ENCODE measurements at regions not wholly inside any gene's neighbourhood (a gene's known extent, or its start where the extent isn't known, plus 50 kb on each side); places are given as distances from the start of the nearest gene placed in this dataset.

DNA sequence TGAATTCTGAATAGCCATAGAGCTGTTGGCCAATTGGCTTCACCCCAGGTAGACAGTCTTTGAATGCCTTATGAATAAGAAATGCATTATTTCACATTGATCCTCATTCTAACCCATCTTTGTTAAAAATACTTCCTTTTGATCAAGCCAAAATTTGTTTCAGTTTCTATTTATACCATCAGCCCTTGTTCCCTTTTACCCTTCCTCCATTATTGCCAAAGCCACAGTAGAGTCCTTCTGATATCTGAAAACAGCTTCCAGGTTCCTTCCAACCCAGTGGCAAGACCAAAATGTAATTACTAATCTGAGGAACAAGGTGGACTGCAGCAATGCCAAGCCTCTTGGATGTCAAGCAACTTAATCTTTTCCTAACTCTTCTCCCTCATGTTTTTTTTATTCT is 458.8 kb downstream of the BUD13 start:
- TF ChIP-seq, protein P1, sequence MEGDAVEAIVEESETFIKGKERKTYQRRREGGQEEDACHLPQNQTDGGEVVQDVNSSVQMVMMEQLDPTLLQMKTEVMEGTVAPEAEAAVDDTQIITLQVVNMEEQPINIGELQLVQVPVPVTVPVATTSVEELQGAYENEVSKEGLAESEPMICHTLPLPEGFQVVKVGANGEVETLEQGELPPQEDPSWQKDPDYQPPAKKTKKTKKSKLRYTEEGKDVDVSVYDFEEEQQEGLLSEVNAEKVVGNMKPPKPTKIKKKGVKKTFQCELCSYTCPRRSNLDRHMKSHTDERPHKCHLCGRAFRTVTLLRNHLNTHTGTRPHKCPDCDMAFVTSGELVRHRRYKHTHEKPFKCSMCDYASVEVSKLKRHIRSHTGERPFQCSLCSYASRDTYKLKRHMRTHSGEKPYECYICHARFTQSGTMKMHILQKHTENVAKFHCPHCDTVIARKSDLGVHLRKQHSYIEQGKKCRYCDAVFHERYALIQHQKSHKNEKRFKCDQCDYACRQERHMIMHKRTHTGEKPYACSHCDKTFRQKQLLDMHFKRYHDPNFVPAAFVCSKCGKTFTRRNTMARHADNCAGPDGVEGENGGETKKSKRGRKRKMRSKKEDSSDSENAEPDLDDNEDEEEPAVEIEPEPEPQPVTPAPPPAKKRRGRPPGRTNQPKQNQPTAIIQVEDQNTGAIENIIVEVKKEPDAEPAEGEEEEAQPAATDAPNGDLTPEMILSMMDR (IDR thresholded peaks at IDR 0.05; ENCODE audit: low read length): no peak
- no peak for TF ChIP-seq EZH2 (IDR thresholded peaks at IDR 0.05; ENCODE audit: borderline replicate concordance, low read length)

Data from OCI-LY1 (cell line).